Parathyroid adenoma (tissue), 2 donors: ENCODE measurements at regions not wholly inside any gene's neighbourhood (a gene's known extent, or its start where the extent isn't known, plus 50 kb on each side); places are given as distances from the start of the nearest gene placed in this dataset.

Experiments used
- H2AFZ ChIP-seq: fragments of 300-600 bp; sonication (generic); one replicate; pipeline ENCODE4 v1.7.0; 2017; ENCODE audit warnings: antibody characterized with exemption, mild to moderate bottlenecking
- H3K27ac ChIP-seq: fragments of 300-600 bp; sonication (generic); one replicate; pipeline ENCODE4 v1.7.0; 2017
- H3K27me3 ChIP-seq: fragments of 300-600 bp; sonication (generic); one replicate; pipeline ENCODE4 v1.7.0; 2017; ENCODE audit warnings: low read length; ENCODE audit not compliant: control insufficient read depth, insufficient read depth
- H3K36me3 ChIP-seq: fragments of 300-600 bp; sonication (generic); one replicate; pipeline ENCODE4 v1.7.0; 2017; ENCODE audit warnings: low read length; ENCODE audit not compliant: control insufficient read depth, insufficient read depth
- H3K4me1 ChIP-seq: fragments of 300-600 bp; sonication (generic); one replicate; pipeline ENCODE4 v1.7.0; 2017; ENCODE audit warnings: control low read depth
- H3K4me2 ChIP-seq: fragments of 300-600 bp; sonication (generic); one replicate; pipeline ENCODE4 v1.7.0; 2017; ENCODE audit warnings: low read length
- H3K4me3 ChIP-seq: fragments of 300-600 bp; sonication (generic); one replicate; pipeline ENCODE4 v1.7.0; 2017; ENCODE audit warnings: low read depth, low read length
- H3K79me2 ChIP-seq: fragments of 300-600 bp; sonication (generic); one replicate; pipeline ENCODE4 v1.7.0; 2017; ENCODE audit warnings: control low read depth
- H3K9ac ChIP-seq: fragments of 300-600 bp; sonication (generic); one replicate; pipeline ENCODE4 v1.7.0; 2017; ENCODE audit warnings: mild to moderate bottlenecking
- H3K9me3 ChIP-seq: fragments of 300-600 bp; sonication (generic); one replicate; pipeline ENCODE4 v1.7.0; 2017; ENCODE audit warnings: low read length; ENCODE audit not compliant: control insufficient read depth
- CTCF ChIP-seq: fragments of 300-600 bp; sonication (generic); IDR thresholded peaks from one replicate; pipeline ENCODE4 v1.7.0; 2017; ENCODE audit warnings: antibody characterized with exemption, mild to moderate bottlenecking
- donor health status: primary hyperparathyroidism.

GRCh38 chr7:81529785-81530184, 240.1 kb downstream of the HGF start:
- no peak for TF ChIP-seq CTCF
- Histone ChIP-seq H3K4me1 (no peaks in the 10 kb centered on the region), H3K9me3 (no peaks in the 10 kb centered on the region)

GRCh38 chr7:81527651-81528050, 242.2 kb downstream of the HGF start:
- H3K4me2 ChIP-seq = no peak overlapping the region
- no peaks in the 10 kb centered on the region for H3K79me2 ChIP-seq
- H3K9me3 ChIP-seq = no peaks in the 10 kb centered on the region
- TF ChIP-seq CTCF = no peak
- no peaks in the 10 kb centered on the region for H3K4me1 ChIP-seq
- H3K4me3 ChIP-seq = no peak overlapping the region
- no peaks in the 10 kb centered on the region for H3K27me3 ChIP-seq
- no peaks in the 10 kb centered on the region for H3K36me3 ChIP-seq
- no peak overlapping the region for H3K27ac ChIP-seq
- H3K9ac ChIP-seq = no peak overlapping the region
- no peak overlapping the region for H2AFZ ChIP-seq

More at GRCh38 chr7:81529785-81530184, 240.1 kb downstream of the HGF start:
- Histone ChIP-seq H3K9ac (no peak overlapping the region), H3K4me3 (no peak overlapping the region), H2AFZ (no peak overlapping the region), H3K27me3 (no peaks in the 10 kb centered on the region), H3K4me2 (no peak overlapping the region), H3K36me3 (no peaks in the 10 kb centered on the region), H3K27ac (no peak overlapping the region), H3K79me2 (no peaks in the 10 kb centered on the region)

- no peaks in the 10 kb centered on the region for H3K36me3 ChIP-seq
- TF ChIP-seq CTCF = no peak
Observed at GRCh38 chr7:81526971-81527370, 242.9 kb downstream of the HGF start.

GRCh38 chr7:81525841-81526240, 244.0 kb downstream of the HGF start:
- Histone ChIP-seq H3K27me3 (no peaks in the 10 kb centered on the region), H3K27ac (no peak overlapping the region), H3K79me2 (no peaks in the 10 kb centered on the region), H3K4me1 (no peaks in the 10 kb centered on the region), H3K4me3 (no peak overlapping the region), H3K36me3 (no peaks in the 10 kb centered on the region), H3K9ac (no peak overlapping the region), H3K4me2 (no peak overlapping the region), H3K9me3 (no peaks in the 10 kb centered on the region), H2AFZ (no peak overlapping the region)
- TF ChIP-seq CTCF = no peak

More at GRCh38 chr7:81526971-81527370, 242.9 kb downstream of the HGF start:
- Histone ChIP-seq H2AFZ (no peak overlapping the region), H3K4me3 (no peak overlapping the region), H3K9me3 (no peaks in the 10 kb centered on the region), H3K4me1 (no peaks in the 10 kb centered on the region), H3K27me3 (no peaks in the 10 kb centered on the region), H3K9ac (no peak overlapping the region), H3K27ac (no peak overlapping the region), H3K4me2 (no peak overlapping the region), H3K79me2 (no peaks in the 10 kb centered on the region)

GRCh38 chr7:81519886-81520285, 250.0 kb downstream of the HGF start:
- Histone ChIP-seq H3K27me3 (no peaks in the 10 kb centered on the region), H3K4me1 (no peaks in the 10 kb centered on the region), H3K36me3 (no peaks in the 10 kb centered on the region), H3K79me2 (no peaks in the 10 kb centered on the region), H3K4me3 (no peak overlapping the region), H3K9me3 (no peaks in the 10 kb centered on the region), H2AFZ (no peak overlapping the region), H3K4me2 (no peak overlapping the region), H3K27ac (no peak overlapping the region), H3K9ac (no peak overlapping the region)
- no peak for TF ChIP-seq CTCF
